H1 (cell line): ENCODE measurements at regions not wholly inside any gene's neighbourhood (a gene's known extent, or its start where the extent isn't known, plus 50 kb on each side); places are given as distances from the start of the nearest gene placed in this dataset.

ENCODE experiments used
- BRCA1 ChIP-seq: IDR thresholded peaks from 2 replicates; pipeline ENCODE4 v1.6.1; 2012; ENCODE audit warnings: low read depth, low read length, improper control_type of control experiment
- CHD7 ChIP-seq: fragments of 300-600 bp; sonication (generic); IDR thresholded peaks from 2 replicates; pipeline ENCODE4 v1.7.1; 2012; ENCODE audit warnings: low read length, moderate library complexity, mild to moderate bottlenecking, inconsistent platforms; ENCODE audit not compliant: insufficient replicate concordance
- SIN3A ChIP-seq, 2 experiments: IDR thresholded peaks in 1 of 2; conservative IDR thresholded peaks in 1 of 2; 2 replicates each; pipeline ENCODE4 v1.6.1; 2011 to 2012; ENCODE audit warnings: low read length in 2 of 2, improper control_type of control experiment in 1 of 2, low read depth in 1 of 2, mild to moderate bottlenecking in 1 of 2

- TF ChIP-seq CHD7 (no peak), SIN3A (conservative IDR thresholded peaks at IDR 0.05 in 1 of 2, IDR thresholded peaks at IDR 0.05 in 1 of 2; ENCODE audit: low read depth in 1 of 2, low read length in 2 of 2) (no peak), BRCA1 (no peak)
These were observed 65.1 kb upstream of the ACSL3 start (continued) for GRCh38 chr2:222795450-222796357.
